ENCODE measurements at regions not wholly inside any gene's neighbourhood (a gene's known extent, or its start where the extent isn't known, plus 50 kb on each side); places are given as distances from the start of the nearest gene placed in this dataset.

DNA sequence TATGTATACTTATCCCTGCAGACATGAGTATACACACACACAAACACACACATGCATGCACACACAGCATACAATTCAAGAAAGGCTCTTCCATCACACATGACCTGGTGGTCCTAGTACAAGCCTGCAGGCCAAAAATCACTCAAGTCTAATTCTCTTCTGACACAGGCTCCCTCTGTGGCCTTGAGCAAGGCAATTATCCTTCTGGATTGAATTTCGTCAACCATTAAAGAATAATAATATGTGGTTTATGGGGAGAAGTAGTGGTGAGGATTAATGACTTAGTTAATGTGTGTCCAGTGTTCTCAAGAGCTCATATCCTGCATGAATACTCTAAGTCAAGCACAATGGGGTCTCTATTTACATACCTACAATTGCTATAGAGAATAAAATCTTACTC is 161.8 kb upstream of the KIAA1217 start:
- no peak for ATAC-seq

GRCh38 chr10:24054421-24054820 is 154.5 kb upstream of the KIAA1217 start:
- intact Hi-C loops (cut with DNase I) = no loop called here
- ATAC-seq = no peak
- H3K4me1 ChIP-seq = no peaks in the 10 kb centered on the region
- no peaks in the 10 kb centered on the region for H3K27me3 ChIP-seq
- no peaks in the 10 kb centered on the region for H3K36me3 ChIP-seq
- H3K9me3 ChIP-seq = peaks cover 0 to 17% of the 10 kb centered on the region in 2 donors
- no peak overlapping the region for H3K27ac ChIP-seq
- H3K4me3 ChIP-seq = no peak overlapping the region
- DNase-seq = no peak
- no peak for TF ChIP-seq CTCF (IDR thresholded peaks at IDR 0.05)

More for the DNA sequence above, 161.8 kb upstream of the KIAA1217 start:
- Histone ChIP-seq H3K36me3 (no peaks in the 10 kb centered on the region), H3K9me3 (peaks cover 0 to 24% of the 10 kb centered on the region in 2 donors), H3K27ac (no peak overlapping the region), H3K4me3 (no peak overlapping the region), H3K4me1 (no peaks in the 10 kb centered on the region), H3K27me3 (no peaks in the 10 kb centered on the region)
- TF ChIP-seq CTCF (IDR thresholded peaks at IDR 0.05) = no peak
- no peak for DNase-seq
- intact Hi-C loops (cut with DNase I) = no loop called here

- Histone ChIP-seq H3K4me1 (no peaks in the 10 kb centered on the region), H3K36me3 (no peaks in the 10 kb centered on the region), H3K27ac (no peak overlapping the region), H3K4me3 (no peak overlapping the region), H3K27me3 (no peaks in the 10 kb centered on the region), H3K9me3 (no peaks in the 10 kb centered on the region)
- intact Hi-C loops (cut with DNase I) = no loop called here
- TF ChIP-seq CTCF (IDR thresholded peaks at IDR 0.05) = no peak
- DNase-seq = no peak
- no peak for ATAC-seq
Measured at GRCh38 chr10:24080207-24080606, 128.7 kb upstream of the KIAA1217 start.

- H3K4me3 ChIP-seq = no peak overlapping the region
- no peak for TF ChIP-seq CTCF (IDR thresholded peaks at IDR 0.05)
- H3K9me3 ChIP-seq = no peaks in the 10 kb centered on the region
- no peak for ATAC-seq
- intact Hi-C loops (cut with DNase I) = no loop called here
- peak in 1 of 4 donors; percentile 18 for DNase-seq
- H3K27me3 ChIP-seq = no peaks in the 10 kb centered on the region
- H3K36me3 ChIP-seq = no peaks in the 10 kb centered on the region
- no peak overlapping the region for H3K27ac ChIP-seq
- H3K4me1 ChIP-seq = no peaks in the 10 kb centered on the region
Measured at GRCh38 chr10:24086296-24087086, 122.4 kb upstream of the KIAA1217 start.

GRCh38 chr10:24091256-24091655 is 117.7 kb upstream of the KIAA1217 start:
- no peak for TF ChIP-seq CTCF (IDR thresholded peaks at IDR 0.05)
- Histone ChIP-seq H3K4me3 (no peak overlapping the region), H3K27ac (no peak overlapping the region), H3K4me1 (no peaks in the 10 kb centered on the region), H3K36me3 (no peaks in the 10 kb centered on the region), H3K9me3 (no peaks in the 10 kb centered on the region), H3K27me3 (no peaks in the 10 kb centered on the region)
- no peak for DNase-seq
- intact Hi-C loops (cut with DNase I) = no loop called here
- ATAC-seq = no peak
